Vagina (tissue), 2 donors: ENCODE measurements at regions not wholly inside any gene's neighbourhood (a gene's known extent, or its start where the extent isn't known, plus 50 kb on each side); places are given as distances from the start of the nearest gene placed in this dataset.
"Not testable (repeated sequence)": the region's sequence is repeated elsewhere in the genome, so short reads cannot be mapped to it uniquely, and the experiment has no call there.

ENCODE experiments used
- DNase-seq, 2 donors: peaks; one replicate each; pipeline ENCODE4 v3.0.0-alpha.2; 2017; ENCODE audit errors: extremely low spot score in 2 of 2
- H3K27ac ChIP-seq: fragments of 200-600 bp; sonication (generic); one replicate; pipeline ENCODE4 v1.5.1; 2019
- H3K27me3 ChIP-seq: fragments of 200-600 bp; sonication (generic); one replicate; pipeline ENCODE4 v1.5.1; 2019
- H3K36me3 ChIP-seq, 2 donors: fragments of 200-600 bp; sonication (generic); one replicate each; pipeline ENCODE4 v1.5.1; 2017 to 2019
- H3K4me1 ChIP-seq: fragments of 200-600 bp; sonication (generic); one replicate; pipeline ENCODE4 v1.5.1; 2019
- H3K4me3 ChIP-seq, 2 donors: fragments of 200-600 bp; sonication (generic); 1 replicate in 1 of 2; 2 replicates in 1 of 2; pipeline ENCODE4 v1.5.1; 2016 to 2019
- H3K9me3 ChIP-seq: fragments of 200-600 bp; sonication (generic); one replicate; pipeline ENCODE4 v1.5.1; 2019
- intact Hi-C: fragments of 100-400 bp; cut with DNase I; formaldehyde crosslinking; loops from one replicate; pipeline ENCODE4 v1.15.1; 2023

- intact Hi-C loops, H3K9me3 ChIP-seq, DNase-seq, H3K4me3 ChIP-seq, H3K27ac ChIP-seq, H3K4me1 ChIP-seq, H3K27me3 ChIP-seq, H3K36me3 ChIP-seq: not testable (repeated sequence)
These were observed 228.6 kb downstream of the NPIPA7 start for GRCh38 chr16:16607401-16608082.

GRCh38 chr16:16609627-16610026 lies 230.7 kb downstream of the NPIPA7 start:
- H3K9me3 ChIP-seq, H3K27me3 ChIP-seq, H3K36me3 ChIP-seq, H3K4me1 ChIP-seq, intact Hi-C loops, DNase-seq, H3K4me3 ChIP-seq, H3K27ac ChIP-seq: not testable (repeated sequence)

- DNase-seq, H3K27me3 ChIP-seq, H3K4me1 ChIP-seq, H3K9me3 ChIP-seq, H3K36me3 ChIP-seq, H3K4me3 ChIP-seq, H3K27ac ChIP-seq, intact Hi-C loops: not testable (repeated sequence)
These were observed 231.5 kb downstream of the NPIPA7 start for GRCh38 chr16:16610389-16610967.

- H3K4me3 ChIP-seq, H3K27me3 ChIP-seq, DNase-seq, H3K36me3 ChIP-seq, intact Hi-C loops, H3K9me3 ChIP-seq, H3K27ac ChIP-seq, H3K4me1 ChIP-seq: not testable (repeated sequence)
These were observed 234.3 kb downstream of the NPIPA7 start for GRCh38 chr16:16613212-16613611.

GRCh38 chr16:16614484-16614883 lies 235.5 kb downstream of the NPIPA7 start:
- H3K27me3 ChIP-seq, H3K9me3 ChIP-seq, H3K27ac ChIP-seq, H3K4me1 ChIP-seq, intact Hi-C loops, H3K36me3 ChIP-seq, DNase-seq, H3K4me3 ChIP-seq: not testable (repeated sequence)

- H3K4me1 ChIP-seq, H3K9me3 ChIP-seq, H3K27ac ChIP-seq, intact Hi-C loops, H3K4me3 ChIP-seq, DNase-seq, H3K27me3 ChIP-seq, H3K36me3 ChIP-seq: not testable (repeated sequence)
These were observed 240.1 kb downstream of the NPIPA7 start for GRCh38 chr16:16618963-16619465.

GRCh38 chr16:16624367-16624766 lies 245.4 kb downstream of the NPIPA7 start:
- H3K4me3 ChIP-seq, DNase-seq, H3K27ac ChIP-seq, H3K27me3 ChIP-seq, H3K36me3 ChIP-seq, intact Hi-C loops, H3K9me3 ChIP-seq, H3K4me1 ChIP-seq: not testable (repeated sequence)

GRCh38 chr16:16625140-16625539 lies 246.2 kb downstream of the NPIPA7 start:
- H3K9me3 ChIP-seq, H3K4me1 ChIP-seq, H3K27me3 ChIP-seq, H3K36me3 ChIP-seq, intact Hi-C loops, H3K27ac ChIP-seq, DNase-seq, H3K4me3 ChIP-seq: not testable (repeated sequence)

GRCh38 chr16:16627865-16628264 lies 248.9 kb downstream of the NPIPA7 start:
- H3K4me1 ChIP-seq, H3K9me3 ChIP-seq, H3K27ac ChIP-seq, intact Hi-C loops, H3K27me3 ChIP-seq, DNase-seq, H3K4me3 ChIP-seq, H3K36me3 ChIP-seq: not testable (repeated sequence)

- H3K27ac ChIP-seq, H3K36me3 ChIP-seq, H3K9me3 ChIP-seq, H3K4me1 ChIP-seq, H3K27me3 ChIP-seq, H3K4me3 ChIP-seq, DNase-seq, intact Hi-C loops: not testable (repeated sequence)
These were observed 259.3 kb downstream of the NPIPA7 start for GRCh38 chr16:16638231-16638630.

- H3K27me3 ChIP-seq, intact Hi-C loops, H3K4me3 ChIP-seq, DNase-seq, H3K4me1 ChIP-seq, H3K27ac ChIP-seq, H3K9me3 ChIP-seq, H3K36me3 ChIP-seq: not testable (repeated sequence)
These were observed 259.8 kb downstream of the NPIPA7 start for GRCh38 chr16:16638714-16639113.

- intact Hi-C loops, H3K27me3 ChIP-seq, H3K9me3 ChIP-seq, H3K36me3 ChIP-seq, H3K4me3 ChIP-seq, H3K27ac ChIP-seq, DNase-seq, H3K4me1 ChIP-seq: not testable (repeated sequence)
These were observed 264.9 kb downstream of the NPIPA7 start for GRCh38 chr16:16643828-16644227.

- H3K4me3 ChIP-seq, H3K4me1 ChIP-seq, DNase-seq, H3K27ac ChIP-seq, intact Hi-C loops, H3K36me3 ChIP-seq, H3K27me3 ChIP-seq, H3K9me3 ChIP-seq: not testable (repeated sequence)
These were observed 269.1 kb downstream of the NPIPA7 start for GRCh38 chr16:16648002-16648401.

GRCh38 chr16:16672180-16672812 lies 293.4 kb downstream of the NPIPA7 start:
- intact Hi-C loops, DNase-seq: not testable (repeated sequence)

More at GRCh38 chr16:16672180-16672812, 293.4 kb downstream of the NPIPA7 start:
- not testable (repeated sequence) for H3K27ac ChIP-seq, H3K4me3 ChIP-seq, H3K9me3 ChIP-seq, H3K4me1 ChIP-seq, H3K27me3 ChIP-seq, H3K36me3 ChIP-seq
